ENCODE measurements at regions not wholly inside any gene's neighbourhood (a gene's known extent, or its start where the extent isn't known, plus 50 kb on each side); places are given as distances from the start of the nearest gene placed in this dataset.

- DNase-seq = no peak
Observed at GRCh38 chr10:81040031-81040430, 502.3 kb downstream of the SH2D4B start.

GRCh38 chr10:81040940-81041339 lies 503.2 kb downstream of the SH2D4B start:
- no peak overlapping the region for H3K4me3 ChIP-seq (ENCODE audit: low read depth in 1 of 2, low read length in 2 of 2)

More at GRCh38 chr10:81040031-81040430, 502.3 kb downstream of the SH2D4B start:
- no peaks in the 10 kb centered on the region for H3K27me3 ChIP-seq (ENCODE audit: insufficient read depth, low read length, poor library complexity)
- no peak for TF ChIP-seq EZH2 (IDR thresholded peaks at IDR 0.05; ENCODE audit: borderline replicate concordance, low read depth, low read length, severe bottlenecking)
- no peak for TF ChIP-seq CTCF (IDR thresholded peaks at IDR 0.05; ENCODE audit: borderline replicate concordance, extremely low read depth, low read length, poor library complexity, severe bottlenecking)
- no peak for ATAC-seq (ENCODE audit: insufficient read depth, low read depth)
- no peaks in the 10 kb centered on the region for H4K20me1 ChIP-seq (ENCODE audit: insufficient read depth, low read length)
- H3K4me3 ChIP-seq (ENCODE audit: low read depth in 1 of 2, low read length in 2 of 2) = no peak overlapping the region
- H3K36me3 ChIP-seq (ENCODE audit: insufficient read depth, low read length) = no peaks in the 10 kb centered on the region
- H3K4me2 ChIP-seq (ENCODE audit: insufficient read depth, low read length) = no peak overlapping the region
- H3K4me1 ChIP-seq (ENCODE audit: insufficient read depth, low read length) = no peaks in the 10 kb centered on the region
- no peak overlapping the region for H2AFZ ChIP-seq (ENCODE audit: low read depth, low read length)
- H3K9me3 ChIP-seq (ENCODE audit: insufficient read depth, low read length, severe bottlenecking) = no peaks in the 10 kb centered on the region
- no peaks in the 10 kb centered on the region for H3K79me2 ChIP-seq (ENCODE audit: insufficient read depth, low read length)
- H3K9ac ChIP-seq (ENCODE audit: low read depth, low read length) = no peak overlapping the region
- H3K27ac ChIP-seq (ENCODE audit: low read length) = no peak overlapping the region

GRCh38 chr10:81042647-81043046 lies 504.9 kb downstream of the SH2D4B start:
- DNase-seq = no peak
- no peak for ATAC-seq (ENCODE audit: insufficient read depth, low read depth)
- Histone ChIP-seq H2AFZ (ENCODE audit: low read depth, low read length) (no peak overlapping the region), H3K27me3 (ENCODE audit: insufficient read depth, low read length, poor library complexity) (no peaks in the 10 kb centered on the region), H3K9ac (ENCODE audit: low read depth, low read length) (no peak overlapping the region), H3K36me3 (ENCODE audit: insufficient read depth, low read length) (no peaks in the 10 kb centered on the region), H3K4me1 (ENCODE audit: insufficient read depth, low read length) (no peaks in the 10 kb centered on the region), H3K4me3 (ENCODE audit: low read depth in 1 of 2, low read length in 2 of 2) (no peak overlapping the region), H3K79me2 (ENCODE audit: insufficient read depth, low read length) (no peaks in the 10 kb centered on the region), H3K27ac (ENCODE audit: low read length) (no peak overlapping the region), H3K9me3 (ENCODE audit: insufficient read depth, low read length, severe bottlenecking) (no peaks in the 10 kb centered on the region), H3K4me2 (ENCODE audit: insufficient read depth, low read length) (no peak overlapping the region), H4K20me1 (ENCODE audit: insufficient read depth, low read length) (no peaks in the 10 kb centered on the region)
- TF ChIP-seq CTCF (IDR thresholded peaks at IDR 0.05; ENCODE audit: borderline replicate concordance, extremely low read depth, low read length, poor library complexity, severe bottlenecking) = no peak
- no peak for TF ChIP-seq EZH2 (IDR thresholded peaks at IDR 0.05; ENCODE audit: borderline replicate concordance, low read depth, low read length, severe bottlenecking)

More at GRCh38 chr10:81040940-81041339, 503.2 kb downstream of the SH2D4B start:
- Histone ChIP-seq H3K4me2 (ENCODE audit: insufficient read depth, low read length) (no peak overlapping the region), H3K9ac (ENCODE audit: low read depth, low read length) (no peak overlapping the region), H4K20me1 (ENCODE audit: insufficient read depth, low read length) (no peaks in the 10 kb centered on the region), H3K4me1 (ENCODE audit: insufficient read depth, low read length) (no peaks in the 10 kb centered on the region), H3K36me3 (ENCODE audit: insufficient read depth, low read length) (no peaks in the 10 kb centered on the region), H3K27ac (ENCODE audit: low read length) (no peak overlapping the region), H3K9me3 (ENCODE audit: insufficient read depth, low read length, severe bottlenecking) (no peaks in the 10 kb centered on the region), H3K27me3 (ENCODE audit: insufficient read depth, low read length, poor library complexity) (no peaks in the 10 kb centered on the region), H2AFZ (ENCODE audit: low read depth, low read length) (no peak overlapping the region), H3K79me2 (ENCODE audit: insufficient read depth, low read length) (no peaks in the 10 kb centered on the region)
- ATAC-seq (ENCODE audit: insufficient read depth, low read depth) = no peak
- TF ChIP-seq CTCF (IDR thresholded peaks at IDR 0.05; ENCODE audit: borderline replicate concordance, extremely low read depth, low read length, poor library complexity, severe bottlenecking) (no peak), EZH2 (IDR thresholded peaks at IDR 0.05; ENCODE audit: borderline replicate concordance, low read depth, low read length, severe bottlenecking) (no peak)
- no peak for DNase-seq

- H3K27ac ChIP-seq (ENCODE audit: low read length) = no peak overlapping the region
- TF ChIP-seq CTCF (IDR thresholded peaks at IDR 0.05; ENCODE audit: borderline replicate concordance, extremely low read depth, low read length, poor library complexity, severe bottlenecking) (no peak), EZH2 (IDR thresholded peaks at IDR 0.05; ENCODE audit: borderline replicate concordance, low read depth, low read length, severe bottlenecking) (no peak)
- H3K4me2 ChIP-seq (ENCODE audit: insufficient read depth, low read length) = no peak overlapping the region
- no peak overlapping the region for H3K4me3 ChIP-seq (ENCODE audit: low read depth in 1 of 2, low read length in 2 of 2)
- no peaks in the 10 kb centered on the region for H3K36me3 ChIP-seq (ENCODE audit: insufficient read depth, low read length)
- no peak for DNase-seq
- H3K9me3 ChIP-seq (ENCODE audit: insufficient read depth, low read length, severe bottlenecking) = no peaks in the 10 kb centered on the region
- no peaks in the 10 kb centered on the region for H3K79me2 ChIP-seq (ENCODE audit: insufficient read depth, low read length)
- ATAC-seq (ENCODE audit: insufficient read depth, low read depth) = no peak
- H2AFZ ChIP-seq (ENCODE audit: low read depth, low read length) = no peak overlapping the region
- no peaks in the 10 kb centered on the region for H3K4me1 ChIP-seq (ENCODE audit: insufficient read depth, low read length)
- no peak overlapping the region for H3K9ac ChIP-seq (ENCODE audit: low read depth, low read length)
- H4K20me1 ChIP-seq (ENCODE audit: insufficient read depth, low read length) = no peaks in the 10 kb centered on the region
- H3K27me3 ChIP-seq (ENCODE audit: insufficient read depth, low read length, poor library complexity) = no peaks in the 10 kb centered on the region
Observed at GRCh38 chr10:81065474-81065873, 527.8 kb downstream of the SH2D4B start.
